Endothelial cell of umbilical vein (primary cell): ENCODE measurements at regions not wholly inside any gene's neighbourhood (a gene's known extent, or its start where the extent isn't known, plus 50 kb on each side); places are given as distances from the start of the nearest gene placed in this dataset.

ENCODE experiments used
- BruUV-seq: library from RNA; stranded (reverse); fragments of 400-500 nt; replicated peaks from 2 replicates; lab custom pipeline; 2021; lab: Mats Ljungman, UMichigan
- CTCF ChIA-PET: fragments of 300-600, 350-600 bp; sonication (Branson Sonifier 250); formaldehyde crosslinking; loops from one replicate; lab custom pipeline; 2021; ENCODE audit warnings: antibody characterized with exemption, inconsistent platforms; lab: Charles Lee
- POLR2A ChIA-PET: fragments of 300-600, 350-600 bp; sonication (Branson Sonifier 250); formaldehyde crosslinking; loops from one replicate; lab custom pipeline; 2021; ENCODE audit warnings: antibody characterized with exemption, inconsistent platforms; lab: Charles Lee
- DNase-seq: peaks from one replicate; pipeline ENCODE4 v3.0.0-alpha.2; 2011; ENCODE audit warnings: low read depth, low spot score
- FAIRE-seq: peaks from 2 replicates; lab custom pipeline; 2011; peaks lifted over from hg19 to GRCh38; lab: Jason Lieb, UNC
- H2AFZ ChIP-seq: 2 replicates; pipeline ENCODE4 v1.6.0; 2012; ENCODE audit warnings: low read depth, low read length, control low read depth, inconsistent platforms
- H3K27ac ChIP-seq: 2 replicates; pipeline ENCODE4 v1.5.1; 2011; ENCODE audit warnings: low read depth, mild to moderate bottlenecking, control low read depth, low read length, moderate library complexity; ENCODE audit not compliant: insufficient read depth
- H3K27me3 ChIP-seq, 2 experiments: 2 replicates each; pipeline versions ENCODE4 v1.6.0 to v1.6.1; 2011; ENCODE audit warnings: low read length in 2 of 2, mixed read lengths in 1 of 2; ENCODE audit not compliant: control insufficient read depth in 2 of 2, insufficient read depth in 2 of 2
- H3K36me3 ChIP-seq, 2 experiments: 2 replicates in 1 of 2; 3 replicates in 1 of 2; pipeline ENCODE4 v1.5.1; 2011; ENCODE audit warnings: low read length in 2 of 2, mild to moderate bottlenecking in 1 of 2, moderate library complexity in 1 of 2; ENCODE audit not compliant: control insufficient read depth in 2 of 2, insufficient read depth in 2 of 2; ENCODE audit errors: extremely low read depth in 1 of 2
- H3K4me1 ChIP-seq: 3 replicates; pipeline ENCODE4 v1.5.1; 2011; ENCODE audit warnings: mild to moderate bottlenecking, low read length; ENCODE audit not compliant: control insufficient read depth, insufficient read depth; ENCODE audit errors: extremely low read depth
- H3K4me2 ChIP-seq: 2 replicates; pipeline ENCODE4 v1.6.1; 2011; ENCODE audit warnings: low read length, control low read depth, mixed read lengths; ENCODE audit not compliant: insufficient read depth
- H3K4me3 ChIP-seq, 3 experiments: fragments of 200-600 bp in 1 of 3; sonication (generic), shearing (Covaris generic) in 1 of 3; replicated peaks in 1 of 3; 2 replicates each; pipeline ENCODE4 v1.5.1; 2011 to 2016; ENCODE audit warnings: control low read depth in 3 of 3, low read length in 3 of 3, mild to moderate bottlenecking in 2 of 3, inconsistent platforms in 1 of 3, low read depth in 1 of 3, moderate library complexity in 1 of 3; ENCODE audit not compliant: insufficient read depth in 1 of 3
- H3K79me2 ChIP-seq: 2 replicates; pipeline ENCODE4 v1.6.0; 2012; ENCODE audit warnings: low read length, inconsistent platforms; ENCODE audit not compliant: control insufficient read depth, insufficient read depth
- H3K9ac ChIP-seq: replicated peaks from 2 replicates; pipeline ENCODE3; 2011; ENCODE audit warnings: low read length, control low read depth; ENCODE audit not compliant: insufficient read depth; ENCODE audit errors: extremely low read depth
- H3K9me1 ChIP-seq: replicated peaks from 3 replicates; pipeline ENCODE4 v1.6.0; 2011; ENCODE audit warnings: mild to moderate bottlenecking, low read length; ENCODE audit not compliant: control insufficient read depth, insufficient read depth; ENCODE audit errors: extremely low read depth
- H3K9me3 ChIP-seq: replicated peaks from 2 replicates; pipeline ENCODE4 v1.5.1; 2012; ENCODE audit warnings: low read length, inconsistent platforms; ENCODE audit not compliant: control insufficient read depth, insufficient read depth
- H4K20me1 ChIP-seq: replicated peaks from 2 replicates; pipeline ENCODE3; 2011; ENCODE audit warnings: mild to moderate bottlenecking, low read length; ENCODE audit not compliant: control insufficient read depth, insufficient read depth; ENCODE audit errors: extremely low read depth
- CTCF ChIP-seq, 2 donors: IDR thresholded peaks; 1 replicate in 1 of 2; 2 replicates in 1 of 2; pipeline ENCODE4 v1.5.1; 2011; ENCODE audit warnings: low read length in 2 of 2, mild to moderate bottlenecking in 2 of 2, moderate library complexity in 2 of 2, control low read depth in 1 of 2, inconsistent platforms in 1 of 2, low read depth in 1 of 2; ENCODE audit not compliant: insufficient read depth in 1 of 2; ENCODE audit errors: extremely low read depth in 1 of 2
- EZH2 ChIP-seq: IDR thresholded peaks from 2 replicates; pipeline ENCODE4 v1.6.1; 2012; ENCODE audit warnings: borderline replicate concordance, low read depth, mild to moderate bottlenecking, moderate library complexity, low read length, inconsistent platforms; ENCODE audit not compliant: severe bottlenecking
- FOS ChIP-seq: IDR thresholded peaks from 2 replicates; pipeline ENCODE4 v1.6.1; 2011; ENCODE audit warnings: mild to moderate bottlenecking, low read length, moderate library complexity, borderline replicate concordance; ENCODE audit not compliant: insufficient read depth
- JUN ChIP-seq: IDR thresholded peaks from 2 replicates; pipeline ENCODE4 v1.6.1; 2011; ENCODE audit warnings: borderline replicate concordance, low read depth; ENCODE audit not compliant: insufficient read length, insufficient read depth
- MYC ChIP-seq: IDR thresholded peaks from one replicate; pipeline ENCODE4 v1.6.1; 2011; ENCODE audit warnings: mild to moderate bottlenecking, low read depth, low read length
- POLR2A ChIP-seq: IDR thresholded peaks from 2 replicates; pipeline ENCODE4 v1.6.1; 2012; ENCODE audit warnings: low read depth, mild to moderate bottlenecking, control low read depth, low read length
- POLR2AphosphoS5 ChIP-seq: IDR thresholded peaks from 2 replicates; pipeline ENCODE4 v1.6.1; 2012; ENCODE audit warnings: low read depth, mild to moderate bottlenecking, control low read depth, low read length, moderate library complexity; ENCODE audit not compliant: insufficient read depth
- dilution Hi-C: fragments of 300-500 bp; cut with MboI; formaldehyde crosslinking; loops from one replicate; pipeline ENCODE4 v1.15.0; 2019; ENCODE audit warnings: low sequenced_read_pairs; ENCODE audit not compliant: extremely low pct_ligation_motif_present
- intact Hi-C: fragments of 100-400 bp; cut with micrococcal nuclease; formaldehyde crosslinking; loops from one replicate; pipeline ENCODE4 v1.10.0; 2022
- TF ChIP-seq, protein P1 (sequence below): IDR thresholded peaks from 2 replicates; pipeline ENCODE4 v1.6.1; 2011; ENCODE audit not compliant: insufficient read depth, insufficient read length

- intact Hi-C loops (no loop called here), dilution Hi-C loops (no loop called here)
- Histone ChIP-seq H2AFZ (no peak overlapping the region), H3K9me3 (no peaks in the 10 kb centered on the region), H3K9ac (no peak overlapping the region), H3K27ac (no peak overlapping the region), H3K36me3 (no peaks in the 10 kb centered on the region), H3K9me1 (no peaks in the 10 kb centered on the region), H3K4me1 (no peaks in the 10 kb centered on the region), H3K4me3 (no peak overlapping the region), H4K20me1 (no peaks in the 10 kb centered on the region), H3K79me2 (no peaks in the 10 kb centered on the region), H3K27me3 (no peaks in the 10 kb centered on the region), H3K4me2 (no peak overlapping the region)
- ChIA-PET POLR2A (no interaction called here), CTCF (no interaction called here)
- DNase-seq = no peak
- FAIRE-seq = no peak
- BruUV-seq = no TSS peak
- TF ChIP-seq POLR2A (no peak), JUN (no peak), MYC (no peak), EZH2 (no peak), CTCF (IDR thresholded peaks at IDR 0.05; ENCODE audit: extremely low read depth in 1 of 2, insufficient read depth in 1 of 2, low read depth in 1 of 2, low read length in 2 of 2) (no peak), FOS (no peak), POLR2AphosphoS5 (no peak)
- TF ChIP-seq, protein P1, sequence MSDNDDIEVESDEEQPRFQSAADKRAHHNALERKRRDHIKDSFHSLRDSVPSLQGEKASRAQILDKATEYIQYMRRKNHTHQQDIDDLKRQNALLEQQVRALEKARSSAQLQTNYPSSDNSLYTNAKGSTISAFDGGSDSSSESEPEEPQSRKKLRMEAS = no peak
Observed at GRCh38 chr10:107616463-107617410, 452.2 kb upstream of the SORCS1 start.
